H1 (cell line): ENCODE measurements at regions not wholly inside any gene's neighbourhood (a gene's known extent, or its start where the extent isn't known, plus 50 kb on each side); places are given as distances from the start of the nearest gene placed in this dataset.

Experiments
- EZH2 ChIP-seq: fragments of 200-600 bp; sonication (generic); IDR thresholded peaks from 2 replicates; pipeline ENCODE4 v1.7.1; 2012; ENCODE audit warnings: low read depth, mild to moderate bottlenecking, moderate library complexity, low read length, inconsistent platforms; ENCODE audit not compliant: severe bottlenecking
- SAP30 ChIP-seq: fragments of 300-600 bp; sonication (generic); IDR thresholded peaks from 2 replicates; pipeline ENCODE4 v1.7.1; 2012; ENCODE audit warnings: low read length, moderate library complexity, mild to moderate bottlenecking, inconsistent platforms; ENCODE audit not compliant: insufficient read depth, insufficient replicate concordance
- SIRT6 ChIP-seq: IDR thresholded peaks from one replicate; pipeline ENCODE4 v1.7.1; 2012; ENCODE audit warnings: low read length, inconsistent platforms
- SIX5 ChIP-seq: IDR thresholded peaks from 2 replicates; pipeline ENCODE4 v1.6.1; 2011; ENCODE audit warnings: mild to moderate bottlenecking, low read depth, low read length
- TF ChIP-seq, protein P1 (sequence below): fragments of 300-600 bp; sonication (generic); IDR thresholded peaks from 2 replicates; pipeline ENCODE4 v1.7.1; 2012; ENCODE audit warnings: low read length, moderate library complexity, mild to moderate bottlenecking, inconsistent platforms; ENCODE audit not compliant: insufficient replicate concordance

DNA sequence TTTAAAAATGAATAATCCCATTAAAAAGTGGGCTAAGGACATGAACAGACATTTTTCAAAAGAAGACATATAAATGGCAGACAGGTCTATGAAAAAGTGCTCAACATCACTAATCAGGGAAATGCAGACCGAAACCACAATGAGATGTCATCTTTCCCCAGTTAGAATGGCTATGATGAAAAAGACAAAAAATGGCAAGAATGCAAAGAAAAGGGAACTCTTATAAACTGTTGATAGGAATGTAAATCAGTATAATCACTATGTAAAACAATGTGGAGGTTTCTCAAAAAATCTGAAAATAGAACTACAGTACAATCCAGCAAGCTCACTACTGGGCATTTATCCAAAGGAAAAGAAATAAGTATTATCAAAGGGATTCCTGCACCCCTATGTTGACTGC lies 169.2 kb downstream of the METTL4 start (continued):
- TF ChIP-seq, protein P1, sequence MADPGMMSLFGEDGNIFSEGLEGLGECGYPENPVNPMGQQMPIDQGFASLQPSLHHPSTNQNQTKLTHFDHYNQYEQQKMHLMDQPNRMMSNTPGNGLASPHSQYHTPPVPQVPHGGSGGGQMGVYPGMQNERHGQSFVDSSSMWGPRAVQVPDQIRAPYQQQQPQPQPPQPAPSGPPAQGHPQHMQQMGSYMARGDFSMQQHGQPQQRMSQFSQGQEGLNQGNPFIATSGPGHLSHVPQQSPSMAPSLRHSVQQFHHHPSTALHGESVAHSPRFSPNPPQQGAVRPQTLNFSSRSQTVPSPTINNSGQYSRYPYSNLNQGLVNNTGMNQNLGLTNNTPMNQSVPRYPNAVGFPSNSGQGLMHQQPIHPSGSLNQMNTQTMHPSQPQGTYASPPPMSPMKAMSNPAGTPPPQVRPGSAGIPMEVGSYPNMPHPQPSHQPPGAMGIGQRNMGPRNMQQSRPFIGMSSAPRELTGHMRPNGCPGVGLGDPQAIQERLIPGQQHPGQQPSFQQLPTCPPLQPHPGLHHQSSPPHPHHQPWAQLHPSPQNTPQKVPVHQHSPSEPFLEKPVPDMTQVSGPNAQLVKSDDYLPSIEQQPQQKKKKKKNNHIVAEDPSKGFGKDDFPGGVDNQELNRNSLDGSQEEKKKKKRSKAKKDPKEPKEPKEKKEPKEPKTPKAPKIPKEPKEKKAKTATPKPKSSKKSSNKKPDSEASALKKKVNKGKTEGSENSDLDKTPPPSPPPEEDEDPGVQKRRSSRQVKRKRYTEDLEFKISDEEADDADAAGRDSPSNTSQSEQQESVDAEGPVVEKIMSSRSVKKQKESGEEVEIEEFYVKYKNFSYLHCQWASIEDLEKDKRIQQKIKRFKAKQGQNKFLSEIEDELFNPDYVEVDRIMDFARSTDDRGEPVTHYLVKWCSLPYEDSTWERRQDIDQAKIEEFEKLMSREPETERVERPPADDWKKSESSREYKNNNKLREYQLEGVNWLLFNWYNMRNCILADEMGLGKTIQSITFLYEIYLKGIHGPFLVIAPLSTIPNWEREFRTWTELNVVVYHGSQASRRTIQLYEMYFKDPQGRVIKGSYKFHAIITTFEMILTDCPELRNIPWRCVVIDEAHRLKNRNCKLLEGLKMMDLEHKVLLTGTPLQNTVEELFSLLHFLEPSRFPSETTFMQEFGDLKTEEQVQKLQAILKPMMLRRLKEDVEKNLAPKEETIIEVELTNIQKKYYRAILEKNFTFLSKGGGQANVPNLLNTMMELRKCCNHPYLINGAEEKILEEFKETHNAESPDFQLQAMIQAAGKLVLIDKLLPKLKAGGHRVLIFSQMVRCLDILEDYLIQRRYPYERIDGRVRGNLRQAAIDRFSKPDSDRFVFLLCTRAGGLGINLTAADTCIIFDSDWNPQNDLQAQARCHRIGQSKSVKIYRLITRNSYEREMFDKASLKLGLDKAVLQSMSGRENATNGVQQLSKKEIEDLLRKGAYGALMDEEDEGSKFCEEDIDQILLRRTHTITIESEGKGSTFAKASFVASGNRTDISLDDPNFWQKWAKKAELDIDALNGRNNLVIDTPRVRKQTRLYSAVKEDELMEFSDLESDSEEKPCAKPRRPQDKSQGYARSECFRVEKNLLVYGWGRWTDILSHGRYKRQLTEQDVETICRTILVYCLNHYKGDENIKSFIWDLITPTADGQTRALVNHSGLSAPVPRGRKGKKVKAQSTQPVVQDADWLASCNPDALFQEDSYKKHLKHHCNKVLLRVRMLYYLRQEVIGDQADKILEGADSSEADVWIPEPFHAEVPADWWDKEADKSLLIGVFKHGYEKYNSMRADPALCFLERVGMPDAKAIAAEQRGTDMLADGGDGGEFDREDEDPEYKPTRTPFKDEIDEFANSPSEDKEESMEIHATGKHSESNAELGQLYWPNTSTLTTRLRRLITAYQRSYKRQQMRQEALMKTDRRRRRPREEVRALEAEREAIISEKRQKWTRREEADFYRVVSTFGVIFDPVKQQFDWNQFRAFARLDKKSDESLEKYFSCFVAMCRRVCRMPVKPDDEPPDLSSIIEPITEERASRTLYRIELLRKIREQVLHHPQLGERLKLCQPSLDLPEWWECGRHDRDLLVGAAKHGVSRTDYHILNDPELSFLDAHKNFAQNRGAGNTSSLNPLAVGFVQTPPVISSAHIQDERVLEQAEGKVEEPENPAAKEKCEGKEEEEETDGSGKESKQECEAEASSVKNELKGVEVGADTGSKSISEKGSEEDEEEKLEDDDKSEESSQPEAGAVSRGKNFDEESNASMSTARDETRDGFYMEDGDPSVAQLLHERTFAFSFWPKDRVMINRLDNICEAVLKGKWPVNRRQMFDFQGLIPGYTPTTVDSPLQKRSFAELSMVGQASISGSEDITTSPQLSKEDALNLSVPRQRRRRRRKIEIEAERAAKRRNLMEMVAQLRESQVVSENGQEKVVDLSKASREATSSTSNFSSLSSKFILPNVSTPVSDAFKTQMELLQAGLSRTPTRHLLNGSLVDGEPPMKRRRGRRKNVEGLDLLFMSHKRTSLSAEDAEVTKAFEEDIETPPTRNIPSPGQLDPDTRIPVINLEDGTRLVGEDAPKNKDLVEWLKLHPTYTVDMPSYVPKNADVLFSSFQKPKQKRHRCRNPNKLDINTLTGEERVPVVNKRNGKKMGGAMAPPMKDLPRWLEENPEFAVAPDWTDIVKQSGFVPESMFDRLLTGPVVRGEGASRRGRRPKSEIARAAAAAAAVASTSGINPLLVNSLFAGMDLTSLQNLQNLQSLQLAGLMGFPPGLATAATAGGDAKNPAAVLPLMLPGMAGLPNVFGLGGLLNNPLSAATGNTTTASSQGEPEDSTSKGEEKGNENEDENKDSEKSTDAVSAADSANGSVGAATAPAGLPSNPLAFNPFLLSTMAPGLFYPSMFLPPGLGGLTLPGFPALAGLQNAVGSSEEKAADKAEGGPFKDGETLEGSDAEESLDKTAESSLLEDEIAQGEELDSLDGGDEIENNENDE, result no peak
- TF ChIP-seq SAP30, result no peak
- TF ChIP-seq SIX5, result no peak
- TF ChIP-seq SIRT6, result no peak
- no peak for TF ChIP-seq EZH2
- TF ChIP-seq, all 59 proteins: peak for 0
